GM18499 (cell line): ENCODE measurements at regions not wholly inside any gene's neighbourhood (a gene's known extent, or its start where the extent isn't known, plus 50 kb on each side); places are given as distances from the start of the nearest gene placed in this dataset.

Experiments
- ATAC-seq: cut with Tn5 transposase; IDR thresholded peaks from one replicate; pipeline ENCODE4 v1.9.1; 2021; ENCODE audit warnings: moderate number of reproducible peaks; ENCODE audit not compliant: insufficient read depth, unreplicated experiment

- ATAC-seq = no peak
These were observed 56.4 kb downstream of the CD24 start for GRCh38 chr6:106918115-106918514.

DNA sequence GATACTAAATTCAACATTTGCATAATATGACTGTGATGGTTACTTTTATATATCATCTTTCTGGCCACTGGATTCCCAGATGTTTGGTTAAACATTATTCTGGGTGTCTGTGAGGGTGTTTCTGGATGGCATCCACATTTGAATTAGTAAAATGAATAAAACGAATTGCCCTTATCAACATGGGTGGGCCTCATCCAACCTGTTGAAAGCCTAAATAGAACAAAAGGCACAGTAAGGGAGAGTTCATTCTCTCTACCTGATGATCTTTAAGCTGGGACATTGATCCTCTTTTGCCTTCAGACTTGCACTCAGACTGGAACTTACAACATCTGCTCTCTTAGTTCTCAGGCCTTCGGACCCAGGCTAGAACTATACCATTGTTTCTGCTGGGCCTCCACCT is 57.6 kb downstream of the CD24 start:
- no peak for ATAC-seq

DNA sequence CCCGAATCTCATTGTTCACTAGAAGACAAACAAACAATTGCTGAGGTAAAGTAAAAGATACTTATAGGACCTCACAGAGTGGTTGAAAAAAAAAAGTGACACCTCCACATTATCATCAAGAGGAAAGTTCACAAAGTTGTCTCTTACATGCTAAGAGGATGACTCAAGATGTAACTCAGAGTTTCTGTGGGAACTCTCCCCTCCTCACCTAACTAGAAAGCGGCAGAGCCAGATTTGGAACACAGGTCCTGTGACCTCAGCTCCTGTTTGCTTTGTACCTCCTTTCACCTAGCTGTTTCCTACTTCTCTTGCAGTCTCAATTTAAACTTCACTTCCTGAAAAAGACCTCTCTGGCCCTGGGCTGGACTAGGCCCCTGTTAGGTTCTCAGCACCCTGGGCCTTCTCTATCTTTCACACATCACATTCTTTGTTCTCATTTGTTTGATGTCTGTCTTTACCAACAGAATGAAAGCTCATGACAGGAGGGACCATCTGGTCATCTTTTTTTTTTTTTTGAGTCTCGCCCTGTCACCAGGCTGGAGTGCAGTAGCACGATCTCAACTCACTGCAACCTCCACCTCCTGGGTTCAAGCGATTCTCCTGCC is 60.8 kb downstream of the CD24 start:
- no peak for ATAC-seq

GRCh38 chr6:106913111-106913510 is 61.4 kb downstream of the CD24 start:
- ATAC-seq = no peak

GRCh38 chr6:106912091-106912490 is 62.4 kb downstream of the CD24 start:
- ATAC-seq = no peak

DNA sequence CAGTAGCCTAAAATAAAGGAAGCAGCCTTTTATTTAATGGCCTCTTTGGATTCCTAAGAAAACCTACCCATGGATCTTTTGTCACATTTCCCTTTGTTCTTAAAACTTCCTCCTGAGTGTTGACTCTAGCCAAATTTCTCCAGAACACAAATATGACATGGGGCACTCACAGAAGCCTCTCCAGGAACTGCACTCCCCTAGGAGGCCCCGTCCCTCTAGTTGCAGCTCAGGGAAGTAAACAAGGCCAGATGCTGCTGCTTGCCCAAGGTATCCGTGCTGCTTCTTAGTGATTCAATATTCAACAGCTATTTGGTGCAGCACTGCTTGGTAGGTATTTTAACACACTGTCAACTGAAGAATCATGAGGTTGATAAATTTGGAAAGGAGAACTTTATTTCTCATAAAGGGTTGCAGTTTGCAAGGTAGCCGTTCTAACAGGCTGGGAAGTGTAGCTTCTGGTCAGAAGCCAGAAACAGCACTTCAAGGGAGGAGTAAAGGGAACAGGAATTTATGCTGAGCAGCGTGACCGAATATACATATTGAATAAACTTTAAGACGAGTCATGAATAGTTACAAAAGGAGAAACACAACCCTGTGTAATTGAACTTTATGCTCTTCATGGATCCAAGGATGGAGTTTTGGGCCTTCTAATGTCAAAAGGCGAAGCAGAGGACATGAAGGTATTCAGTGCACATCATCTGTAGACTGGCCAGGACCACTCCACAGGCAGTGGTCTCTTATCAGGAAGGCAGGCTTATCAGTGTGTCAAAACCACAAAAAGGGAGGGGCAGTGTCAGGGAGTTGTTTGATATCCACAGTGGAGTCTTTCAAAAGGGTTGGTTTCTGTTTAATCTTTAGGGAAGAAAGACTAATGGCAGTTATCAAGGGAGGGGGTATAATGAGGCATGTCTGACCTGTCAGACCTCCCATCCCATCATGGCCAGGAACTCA is 63.3 kb downstream of the CD24 start:
- ATAC-seq = no peak

GRCh38 chr6:106908386-106908840 is 66.1 kb downstream of the CD24 start:
- ATAC-seq = no peak

DNA sequence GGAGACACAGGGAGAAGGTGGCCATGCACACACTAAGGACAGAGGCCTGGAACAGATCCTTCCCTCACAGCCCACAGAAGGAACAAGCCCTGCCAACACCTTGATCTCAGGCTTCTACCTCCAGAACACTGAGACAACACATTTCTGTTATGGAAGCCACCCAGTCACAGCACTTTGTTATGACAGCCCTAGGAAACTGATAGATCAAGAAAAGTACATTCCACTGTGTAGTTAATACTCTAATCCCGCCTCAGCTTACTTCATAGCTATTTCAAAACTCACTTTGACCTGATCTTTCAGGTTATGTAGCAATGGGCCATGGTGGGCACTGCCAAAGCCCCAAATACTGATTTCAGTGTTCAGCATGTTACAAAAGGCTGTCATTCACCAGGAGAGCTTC is 66.8 kb downstream of the CD24 start:
- ATAC-seq = no peak

GRCh38 chr6:106906232-106906631 is 68.3 kb downstream of the CD24 start:
- ATAC-seq = no peak

- no peak for ATAC-seq
These were observed 71.2 kb downstream of the CD24 start for GRCh38 chr6:106903299-106903698.

GRCh38 chr6:106901062-106901461 is 73.5 kb downstream of the CD24 start:
- no peak for ATAC-seq

DNA sequence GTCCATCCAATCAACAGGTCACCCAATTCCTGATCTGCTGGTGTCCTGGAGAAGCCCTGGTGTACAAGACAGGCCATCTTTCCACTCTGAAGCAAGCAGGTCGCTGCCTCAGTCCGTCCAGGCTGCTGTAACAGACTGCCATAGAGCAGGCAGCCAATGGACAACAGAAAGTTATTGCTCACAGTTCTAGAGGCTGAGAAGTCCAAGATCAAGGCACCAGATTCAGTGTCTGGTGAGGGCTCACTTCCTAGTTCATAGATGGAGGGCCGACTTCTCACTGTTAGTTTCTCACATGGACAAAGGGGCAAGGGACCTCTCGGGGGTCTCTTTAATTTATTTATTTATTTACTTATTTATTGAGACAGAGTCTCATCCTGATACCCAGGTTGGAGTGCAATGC is 74.8 kb downstream of the CD24 start:
- ATAC-seq = no peak

- no peak for ATAC-seq
These were observed 76.9 kb downstream of the CD24 start for GRCh38 chr6:106897580-106897979.

GRCh38 chr6:106895703-106896040 is 78.9 kb downstream of the CD24 start:
- ATAC-seq = no peak

GRCh38 chr6:106894978-106895702 is 79.4 kb downstream of the CD24 start:
- no peak for ATAC-seq

- no peak for ATAC-seq
These were observed 82.3 kb downstream of the CD24 start for GRCh38 chr6:106892186-106892585.

DNA sequence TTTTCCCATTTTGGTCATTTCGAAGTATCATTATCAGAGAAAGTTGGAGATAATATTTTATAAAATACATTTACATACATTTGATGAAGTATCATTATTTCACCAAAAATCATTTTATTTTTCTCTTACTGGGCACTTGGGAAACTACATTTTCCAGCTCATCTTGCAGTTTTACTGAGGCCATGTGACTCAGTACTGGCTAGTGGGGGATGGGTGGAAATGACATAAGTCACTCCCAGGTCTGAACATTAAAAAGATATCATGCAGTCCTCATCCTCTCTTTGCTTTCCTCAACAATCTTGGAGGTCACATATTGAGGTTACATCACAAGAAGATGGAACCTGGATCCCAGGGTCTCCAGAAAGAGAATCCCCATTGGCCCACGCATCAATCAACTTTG is 84.1 kb downstream of the CD24 start:
- no peak for ATAC-seq

DNA sequence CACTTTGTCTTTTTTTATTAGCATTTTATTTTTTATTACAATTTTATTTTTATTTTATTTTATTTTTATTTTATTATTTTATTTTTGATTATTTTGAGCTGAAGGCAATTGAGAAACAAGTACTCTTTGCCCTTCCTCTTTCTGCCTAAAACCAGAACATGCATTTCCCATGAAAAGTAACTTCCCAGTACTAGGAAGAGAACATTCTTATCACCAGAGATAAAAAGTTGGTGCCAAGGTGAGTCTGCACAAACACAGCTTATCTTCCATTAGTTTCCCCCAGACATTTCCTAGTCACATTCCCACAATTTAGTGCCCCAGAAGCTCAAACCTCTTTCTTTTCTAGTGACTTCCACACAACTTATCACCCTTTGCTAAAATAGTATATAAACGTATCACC is 84.8 kb downstream of the CD24 start:
- no peak for ATAC-seq

- ATAC-seq = no peak
These were observed 87.4 kb downstream of the CD24 start for GRCh38 chr6:106886922-106887797.
